SW 1271 (cell line): ENCODE measurements at regions not wholly inside any gene's neighbourhood (a gene's known extent, or its start where the extent isn't known, plus 50 kb on each side); places are given as distances from the start of the nearest gene placed in this dataset.
A peak's percentile ranks its signal among the peaks of the same experiment; 100 is the strongest.

Source experiments
- DNase-seq, 2 experiments: peaks; one replicate each; lab custom pipeline; 2025; lab: John Stamatoyannopoulos, UW

DNA sequence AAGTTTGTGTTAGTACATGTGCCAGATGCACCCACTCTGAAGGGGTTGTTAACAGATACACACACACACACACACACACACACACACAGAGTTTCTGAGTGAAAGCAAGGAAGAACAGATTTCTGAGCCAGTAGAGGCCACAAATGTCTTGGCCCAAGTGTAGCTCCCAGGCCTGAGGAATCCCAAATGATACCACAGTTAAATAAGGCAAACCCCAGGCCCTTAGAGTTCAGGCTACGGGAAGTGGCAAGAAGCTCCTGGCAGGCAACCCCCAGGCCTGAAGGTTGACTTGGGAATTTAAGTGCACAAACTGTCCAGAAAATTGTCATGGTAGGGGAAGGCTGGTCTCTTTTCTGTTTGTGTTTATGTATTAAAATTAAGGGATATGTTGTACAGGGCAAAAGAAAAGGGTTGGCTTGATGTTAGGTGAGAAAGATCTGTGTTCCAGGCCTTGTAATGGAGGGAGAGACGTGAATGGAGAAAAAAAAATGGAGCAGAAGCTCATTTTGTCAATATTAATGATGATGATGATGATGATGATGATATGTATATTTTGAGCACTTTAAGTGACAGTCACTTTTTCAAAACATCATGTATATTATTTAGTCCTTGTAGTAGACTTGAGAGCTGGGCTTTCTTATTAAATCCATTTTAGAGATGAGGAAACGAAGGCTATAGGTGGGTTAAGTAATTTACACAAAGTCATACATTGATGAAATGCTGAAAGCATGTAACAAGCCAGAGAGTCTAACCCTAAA, 317.0 kb upstream of the JAG1 start:
- DNase-seq, result no peak

DNA sequence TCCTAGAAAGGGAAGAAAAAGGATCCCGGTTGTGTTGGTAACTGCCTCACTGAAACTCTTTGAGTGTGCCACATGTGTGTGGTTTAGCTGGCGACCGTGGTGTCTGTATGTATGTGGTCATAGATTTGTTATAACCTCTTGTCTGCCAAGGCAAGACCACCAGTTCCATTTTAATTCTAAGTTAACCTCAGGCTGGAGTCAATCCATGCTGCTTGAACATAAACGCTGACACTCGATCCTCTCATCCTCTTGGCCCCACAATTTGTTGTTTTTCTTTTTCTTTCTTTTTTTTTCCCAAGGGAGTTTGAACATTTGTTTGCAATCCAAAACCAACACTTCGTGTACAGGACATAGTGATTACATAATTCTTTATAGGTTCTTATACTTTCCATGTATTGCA, 318.9 kb upstream of the JAG1 start:
- DNase-seq, result no peak

DNA sequence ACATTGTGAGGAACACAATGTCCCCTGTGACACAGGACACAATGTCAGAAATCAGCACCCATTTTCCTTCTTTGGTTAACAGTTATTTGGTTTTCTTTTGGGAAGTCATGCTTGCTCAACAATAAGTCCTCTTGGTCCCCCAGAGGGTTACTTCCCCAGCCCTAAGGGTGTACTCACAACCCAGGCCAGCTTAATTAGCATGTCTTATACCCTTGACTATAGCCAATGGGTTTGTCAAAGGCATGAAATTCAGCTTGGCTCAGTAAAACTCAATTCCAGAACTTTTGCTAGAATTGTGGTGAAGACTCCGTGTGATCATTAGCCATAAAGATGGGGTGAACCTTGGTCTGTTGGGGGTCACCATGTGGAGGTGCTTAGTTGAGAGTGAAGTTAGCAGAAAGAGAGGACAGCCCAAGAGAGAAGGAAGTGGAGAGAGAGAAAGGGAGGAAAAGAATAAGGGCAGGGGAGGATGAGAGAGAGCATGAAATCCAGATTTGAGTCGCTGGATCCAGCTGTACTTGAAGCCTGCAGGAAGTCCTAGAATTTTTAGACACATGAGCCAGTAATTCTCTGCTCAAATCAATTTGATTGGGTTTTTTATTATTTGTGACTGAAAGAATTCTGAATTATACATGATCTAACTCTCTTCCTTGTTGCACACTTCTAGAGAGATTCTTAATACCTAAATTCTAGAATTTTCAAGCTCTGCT, 321.3 kb upstream of the JAG1 start:
- DNase-seq, result no peak

DNA sequence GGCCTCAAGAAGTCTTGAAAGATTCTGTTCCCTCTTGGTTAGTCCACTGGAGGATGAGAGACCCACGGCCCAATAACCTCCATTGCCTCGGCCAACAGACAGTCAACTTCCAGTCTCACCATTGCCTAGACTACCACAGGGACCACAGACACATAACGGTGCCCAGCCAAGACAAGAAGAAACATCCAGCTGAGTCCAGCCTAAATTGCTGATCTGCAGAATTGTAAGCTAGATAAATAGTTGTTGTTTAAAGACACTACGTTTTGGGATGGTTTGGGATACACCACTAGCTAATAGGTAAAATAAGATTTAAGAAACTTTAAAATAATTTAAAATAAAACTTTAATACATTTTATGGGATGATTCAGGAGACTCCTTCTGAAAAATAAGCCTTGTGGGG, 324.7 kb upstream of the JAG1 start:
- DNase-seq, result no peak

DNA sequence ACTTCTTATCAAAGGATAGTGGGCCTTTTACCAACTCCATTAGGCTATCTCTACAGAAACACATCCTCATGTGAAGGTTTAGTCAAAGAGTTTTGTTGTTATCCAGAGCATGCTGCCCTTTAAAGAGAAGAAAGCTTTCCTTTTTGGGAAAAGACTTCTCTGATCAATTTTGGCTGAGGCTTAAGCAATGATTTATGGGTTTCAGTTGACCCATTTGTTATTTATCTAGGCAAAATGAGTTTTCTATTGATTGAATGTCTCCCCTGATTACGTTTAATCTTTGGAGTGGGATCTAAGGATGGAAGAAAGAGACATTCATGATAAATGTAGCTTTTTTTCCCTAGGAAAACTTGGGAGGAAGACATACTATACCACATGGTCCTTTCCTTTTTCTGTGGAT, 326.6 kb upstream of the JAG1 start:
- DNase-seq, result no peak

DNA sequence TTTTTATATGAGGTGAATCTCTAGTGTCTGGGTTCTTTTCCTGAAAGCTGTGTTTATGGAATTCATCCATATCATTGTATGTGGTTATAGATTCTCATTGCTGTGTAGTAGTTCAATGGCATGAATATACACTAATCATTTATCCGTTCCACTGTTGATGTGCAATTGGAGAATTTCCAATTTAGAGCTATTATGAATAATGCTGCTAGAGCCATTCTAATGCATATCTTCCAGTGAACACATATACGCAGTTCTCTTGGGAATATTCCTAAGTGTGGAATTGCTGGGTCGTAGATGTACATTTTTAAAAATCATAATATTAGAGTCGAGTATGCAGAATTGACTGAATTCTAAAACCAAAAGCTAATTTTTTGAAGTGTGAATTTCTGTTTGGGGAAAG, 327.5 kb upstream of the JAG1 start:
- no peak for DNase-seq

DNA sequence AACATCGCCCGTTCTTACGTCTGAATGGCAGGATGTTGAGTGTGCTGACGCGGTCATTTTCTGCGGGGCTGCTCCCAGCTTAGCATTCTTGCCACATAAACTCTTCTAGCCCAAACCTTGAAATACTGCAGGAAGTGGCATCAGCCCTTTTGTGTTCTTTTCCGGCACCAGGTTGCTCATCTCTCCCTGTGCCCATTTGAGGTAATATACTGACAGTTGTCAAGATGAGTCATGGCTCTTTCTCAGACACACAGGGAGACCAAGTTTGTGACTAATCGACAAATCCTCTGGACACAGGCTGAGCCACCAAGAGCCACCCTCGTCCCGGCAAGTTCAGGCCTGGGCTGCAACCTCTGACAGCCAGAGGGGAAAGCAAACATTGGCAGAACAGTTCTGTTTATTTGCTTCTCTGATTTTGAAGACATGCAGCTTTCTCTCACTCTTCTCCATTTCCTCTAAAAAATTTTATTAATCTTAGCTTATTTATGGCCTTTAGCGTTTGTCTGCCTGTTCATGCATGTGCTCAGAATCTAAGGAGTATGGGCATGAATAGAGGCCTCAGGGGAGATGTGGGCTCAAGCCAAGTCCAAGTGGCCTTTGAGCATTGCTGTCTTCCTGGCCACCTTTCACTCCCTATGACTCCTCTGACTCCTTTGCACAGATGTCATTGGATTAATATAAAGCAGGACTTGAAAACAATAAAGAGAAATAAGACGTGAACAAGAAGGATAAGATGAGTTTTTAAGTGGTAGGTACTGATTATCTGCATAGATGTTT, 328.2 kb upstream of the JAG1 start:
- DNase-seq, result peak; percentile 95 to 96

DNA sequence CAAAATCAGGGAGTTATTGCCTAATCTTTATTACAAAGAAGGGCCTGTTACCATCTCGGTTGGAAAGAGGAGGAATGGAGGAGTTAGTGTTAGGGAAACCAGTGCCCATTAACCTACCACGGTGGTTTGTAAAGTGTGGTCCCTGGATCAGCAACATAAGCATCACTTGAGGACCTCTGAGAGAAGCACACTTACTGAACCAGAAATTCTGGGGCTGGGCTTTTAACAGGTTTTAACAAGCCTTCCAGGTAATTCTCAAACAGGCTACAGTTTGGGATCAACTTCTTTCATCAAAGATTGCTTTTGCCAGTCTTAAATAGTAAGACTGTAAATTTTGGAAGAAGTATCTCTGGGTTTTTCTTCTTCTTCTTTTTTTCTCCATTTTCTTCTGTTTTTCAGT, 329.5 kb upstream of the JAG1 start:
- peak in 1 of 2 experiments; percentile 19 for DNase-seq

DNA sequence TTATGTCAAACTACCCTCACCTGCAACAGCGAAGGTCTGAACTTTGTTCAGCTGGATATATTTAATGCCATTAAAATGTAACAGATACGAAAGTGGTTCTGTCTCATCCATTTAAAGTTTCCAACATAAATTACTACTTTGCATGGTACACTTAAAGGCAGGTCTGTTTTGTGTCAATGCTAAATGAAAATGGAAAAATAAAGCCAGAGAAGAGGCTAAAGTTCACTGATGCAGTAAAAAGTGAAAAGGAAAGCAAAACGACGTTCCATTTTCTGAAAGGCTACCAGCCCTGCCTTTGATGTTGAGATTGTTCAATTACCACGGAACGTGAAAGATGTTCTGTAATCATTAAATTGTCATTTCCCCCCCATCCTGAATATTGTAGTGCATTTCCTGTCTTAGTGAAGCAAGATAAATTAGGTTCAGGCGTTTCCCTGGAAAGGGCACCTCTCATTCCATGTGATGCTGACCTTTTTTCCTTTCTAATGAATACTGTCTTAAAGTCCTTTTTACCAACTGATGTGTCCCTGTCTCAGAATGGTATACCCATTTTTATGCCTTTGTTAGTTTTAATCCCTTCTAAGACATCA, 334.7 kb upstream of the JAG1 start:
- no peak for DNase-seq

DNA sequence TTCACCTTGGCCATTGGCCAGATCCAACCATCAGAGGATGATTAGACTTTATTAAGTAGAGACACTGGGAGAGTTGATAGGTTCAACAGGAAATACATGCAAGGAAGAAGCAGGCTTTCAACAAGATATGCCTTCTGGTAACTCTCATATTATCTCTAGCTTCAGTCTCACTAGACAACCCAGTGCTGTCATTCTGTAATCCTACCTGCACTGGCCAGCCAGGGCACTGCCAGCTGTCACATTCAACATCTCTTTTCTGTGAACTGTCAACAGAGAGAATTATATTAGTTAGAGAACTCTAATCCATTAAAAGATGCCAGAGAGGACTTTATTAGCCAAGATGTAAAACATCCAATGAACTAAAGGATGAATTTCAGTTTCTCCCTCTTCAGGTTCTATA, 337.9 kb upstream of the JAG1 start:
- DNase-seq, result no peak

DNA sequence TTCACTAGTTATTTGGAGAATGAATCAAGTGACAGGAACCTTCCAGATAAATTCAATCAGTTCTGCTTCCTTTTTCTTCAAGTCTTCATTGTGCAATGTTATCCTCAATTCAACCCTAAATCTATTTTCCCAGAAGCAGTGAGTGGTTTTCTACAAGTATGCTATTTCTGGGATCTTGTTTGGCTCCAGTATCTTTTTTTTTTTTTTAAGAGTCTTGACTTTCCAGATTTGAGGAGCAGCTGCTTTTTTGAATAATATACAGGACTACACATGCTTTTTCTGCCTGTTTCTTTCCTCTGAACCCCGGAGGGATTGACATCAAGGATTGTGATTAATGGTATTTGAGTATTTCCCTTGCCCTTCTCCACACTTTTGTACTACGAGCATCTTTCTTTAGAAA, 339.2 kb upstream of the JAG1 start:
- no peak for DNase-seq

DNA sequence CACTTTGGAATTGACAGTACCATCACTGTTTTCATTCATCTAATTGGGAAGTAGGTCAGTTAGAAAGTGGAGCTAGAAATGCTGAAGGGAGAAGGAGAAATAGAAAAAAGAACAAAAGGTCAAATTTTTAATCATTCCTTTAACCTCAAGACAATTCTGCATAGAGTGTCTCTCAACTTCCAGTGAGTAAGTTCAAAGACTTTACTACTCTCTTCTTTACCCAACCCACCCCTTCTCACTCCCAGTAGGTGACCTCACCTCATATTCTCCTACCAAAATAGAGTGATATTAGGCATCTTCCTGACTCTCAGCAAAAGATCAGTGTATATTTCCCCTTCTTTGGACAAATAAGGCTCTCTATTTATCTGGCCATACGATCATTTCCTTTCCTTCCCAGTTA, 340.0 kb upstream of the JAG1 start:
- DNase-seq, result no peak

DNA sequence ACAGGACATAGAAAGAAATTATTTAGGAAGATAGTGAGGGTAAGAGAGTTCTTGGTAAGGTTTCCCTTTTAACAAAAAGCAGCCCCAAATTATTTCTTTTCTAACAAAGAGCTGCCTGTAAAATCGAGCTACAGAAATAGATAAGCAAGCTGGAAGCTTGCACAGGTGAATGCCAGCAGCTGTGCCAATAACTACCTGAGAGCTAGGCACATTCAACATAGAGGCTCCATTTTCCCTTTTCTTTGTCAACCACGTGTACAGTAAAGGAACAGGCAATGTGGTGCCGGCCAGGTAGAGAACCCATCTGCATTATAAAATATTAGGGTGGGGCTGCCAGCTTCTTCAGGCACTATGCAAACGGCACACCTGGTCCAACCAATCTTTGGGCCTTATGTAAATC, 341.6 kb upstream of the JAG1 start:
- no peak for DNase-seq

DNA sequence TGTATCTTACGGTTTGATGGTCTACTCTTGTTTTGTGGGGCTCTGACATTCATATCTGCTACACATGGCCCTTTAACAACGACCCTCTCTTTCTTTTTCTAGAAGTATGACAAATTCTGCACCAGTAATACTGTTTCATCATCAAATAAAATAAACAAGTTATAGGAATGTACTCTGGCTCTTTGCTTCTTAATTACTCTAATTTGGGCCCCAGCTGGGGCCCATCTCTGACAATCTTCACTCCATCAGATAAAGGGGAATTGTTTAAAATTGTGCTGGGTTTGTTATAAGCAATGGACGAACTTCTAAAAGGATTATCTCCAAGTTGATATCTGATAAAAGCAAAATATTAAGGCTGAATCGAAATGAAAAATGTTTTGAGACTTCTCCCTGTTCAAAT, 343.6 kb upstream of the JAG1 start:
- DNase-seq, result no peak

DNA sequence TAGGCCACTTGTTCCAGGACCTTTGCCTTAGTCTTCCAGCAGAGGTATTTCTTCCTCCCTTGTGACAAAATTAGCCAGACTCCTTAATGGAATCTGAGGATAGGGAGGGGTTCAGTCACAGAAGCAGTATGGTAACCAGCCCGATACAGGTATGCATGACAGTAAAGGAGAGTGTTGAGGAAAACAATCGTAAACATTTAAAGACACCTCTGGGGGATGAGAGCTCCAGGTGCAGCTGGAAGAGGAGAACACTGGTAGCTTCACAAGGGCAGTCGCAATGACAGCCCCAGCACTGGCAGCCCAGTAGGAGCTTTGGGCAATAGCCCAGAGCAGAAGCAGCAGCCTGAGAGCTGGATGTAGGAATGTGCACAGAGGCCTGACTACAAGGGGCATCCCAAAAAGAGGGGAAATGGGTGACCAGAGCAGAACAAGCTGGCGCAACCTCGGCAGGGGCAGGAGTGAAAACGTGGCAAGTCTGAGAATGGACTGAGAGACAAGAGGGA, 344.9 kb upstream of the JAG1 start:
- no peak for DNase-seq

DNA sequence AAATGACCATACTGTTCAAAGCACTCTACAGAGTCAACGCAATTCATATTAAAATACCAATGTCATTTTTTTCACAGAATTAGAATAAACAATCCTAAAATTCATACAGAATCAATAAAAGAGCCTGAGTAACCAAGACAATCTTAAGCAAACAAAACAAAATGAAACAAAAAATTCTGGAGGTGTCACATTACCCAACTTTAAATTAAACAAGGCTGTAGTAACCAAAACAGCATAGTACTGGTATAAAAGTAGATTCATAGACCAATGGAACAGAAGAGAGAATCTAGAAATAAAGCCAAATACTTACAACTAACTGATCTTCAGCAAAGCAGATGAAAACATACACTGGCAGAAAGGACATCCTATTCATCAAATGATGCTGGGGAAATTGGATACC, 346.9 kb upstream of the JAG1 start:
- DNase-seq, result no peak

DNA sequence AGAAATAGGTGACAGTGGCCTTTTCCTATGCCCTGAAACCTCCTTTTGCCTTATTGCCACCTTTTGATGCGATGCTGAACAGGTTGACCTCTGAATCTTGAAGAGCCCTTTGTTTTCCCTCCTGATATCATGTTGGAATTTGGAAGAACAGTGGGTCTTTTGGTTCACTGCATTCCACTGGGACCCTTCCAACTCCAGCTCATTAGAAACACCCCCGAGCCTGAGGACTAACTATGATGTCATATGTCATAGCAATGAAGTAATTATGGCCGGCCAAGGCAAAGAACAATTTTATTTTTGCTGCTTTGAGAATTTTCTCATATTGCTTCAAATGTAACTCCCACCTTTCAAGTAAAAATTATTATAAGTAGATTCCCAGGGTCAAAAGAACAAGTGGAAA, 353.4 kb upstream of the JAG1 start:
- no peak for DNase-seq

DNA sequence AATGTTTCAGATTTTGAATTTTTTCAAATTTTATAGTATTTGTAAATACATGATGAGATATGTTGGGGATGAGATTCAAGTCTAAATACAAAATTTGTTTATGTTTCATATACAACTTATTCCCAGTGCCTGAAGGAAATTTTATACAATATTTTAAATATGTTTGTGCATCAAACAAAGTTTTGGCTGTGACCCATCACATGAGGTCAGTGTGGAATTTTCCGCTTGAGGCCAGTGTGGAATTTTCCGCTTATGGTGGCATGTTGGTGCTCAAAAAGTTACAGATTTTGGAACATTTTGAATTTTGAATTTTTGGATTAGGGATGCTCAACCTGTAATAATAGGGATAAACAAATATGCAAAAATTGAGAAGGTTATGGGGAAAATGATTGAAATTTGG, 356.6 kb upstream of the JAG1 start:
- DNase-seq, result no peak

DNA sequence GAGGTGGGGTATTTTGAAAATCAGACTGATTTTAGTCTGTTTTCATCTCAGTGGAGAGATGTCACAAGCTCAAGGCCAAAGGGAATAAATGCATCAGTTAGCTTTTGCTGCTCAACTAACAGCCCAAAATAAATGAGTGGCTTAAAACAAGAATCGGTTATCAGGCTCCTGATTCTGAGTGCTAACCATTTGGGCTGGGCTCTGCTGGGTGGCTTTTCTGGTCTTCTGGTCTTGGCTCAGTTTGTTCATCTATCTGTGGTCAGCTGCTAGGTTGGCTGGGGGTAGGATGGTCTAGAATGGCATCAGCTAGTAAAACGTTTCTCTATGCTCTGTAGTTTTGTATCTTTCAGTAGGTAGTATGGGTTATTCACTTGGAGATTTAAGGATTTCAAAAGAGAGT, 357.5 kb upstream of the JAG1 start:
- DNase-seq, result no peak

DNA sequence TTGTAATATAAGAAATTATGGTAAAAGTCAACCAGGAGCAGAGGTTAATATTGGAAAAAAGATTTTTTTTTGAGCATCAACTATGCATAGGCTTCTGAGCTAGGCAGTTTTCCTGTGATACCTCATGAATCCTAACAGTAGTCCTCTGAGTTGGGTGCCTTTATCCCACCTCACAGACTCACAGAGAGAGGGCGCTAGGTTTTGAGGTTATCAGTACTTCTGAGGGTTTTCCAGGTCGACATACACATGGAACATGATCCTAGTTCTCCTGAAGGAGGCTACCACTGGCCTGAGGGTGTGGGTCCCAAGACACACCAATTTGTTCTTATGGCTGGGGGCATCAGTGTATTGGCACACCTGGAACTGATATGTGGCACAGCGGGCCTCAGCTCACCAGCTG, 358.8 kb upstream of the JAG1 start:
- no peak for DNase-seq

DNA sequence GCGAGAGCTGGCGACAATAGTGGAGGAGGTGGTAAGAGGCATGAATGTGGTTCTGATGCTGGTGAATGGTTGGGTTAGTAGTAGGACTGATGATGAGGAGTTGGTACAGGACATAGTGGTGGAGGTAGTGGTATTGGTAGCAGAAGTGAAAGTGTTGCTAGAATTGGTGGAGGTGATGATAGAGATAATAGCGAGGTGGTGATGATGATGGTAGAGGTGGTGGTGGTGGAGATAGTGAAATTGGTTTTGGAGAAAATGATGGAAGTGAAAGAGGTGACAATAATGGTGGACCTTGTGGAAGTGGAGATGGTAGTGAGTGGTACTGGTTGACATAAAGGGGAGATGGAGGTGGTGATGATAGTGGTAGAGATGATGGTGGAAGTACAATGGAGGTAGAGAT, 360.2 kb upstream of the JAG1 start:
- DNase-seq, result no peak

DNA sequence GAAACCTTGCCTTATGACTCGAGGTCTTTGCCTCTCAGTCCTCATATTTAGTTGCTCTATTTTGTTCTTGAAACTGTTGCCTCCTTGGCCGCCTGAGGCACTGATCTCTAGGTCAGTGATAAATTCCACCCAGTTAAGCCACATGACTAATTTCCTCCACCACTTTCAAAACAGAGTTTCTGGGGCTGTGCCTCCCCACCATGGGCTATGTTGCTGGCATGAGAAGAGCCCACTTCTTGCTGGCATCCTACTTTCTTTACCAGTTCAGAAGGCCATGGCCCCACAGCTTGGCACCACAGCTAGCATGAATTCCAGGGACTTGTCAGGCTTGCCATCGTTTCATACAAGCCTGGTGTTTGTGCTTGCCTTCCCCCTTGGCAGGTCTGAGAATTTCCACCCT, 361.4 kb upstream of the JAG1 start:
- no peak for DNase-seq

DNA sequence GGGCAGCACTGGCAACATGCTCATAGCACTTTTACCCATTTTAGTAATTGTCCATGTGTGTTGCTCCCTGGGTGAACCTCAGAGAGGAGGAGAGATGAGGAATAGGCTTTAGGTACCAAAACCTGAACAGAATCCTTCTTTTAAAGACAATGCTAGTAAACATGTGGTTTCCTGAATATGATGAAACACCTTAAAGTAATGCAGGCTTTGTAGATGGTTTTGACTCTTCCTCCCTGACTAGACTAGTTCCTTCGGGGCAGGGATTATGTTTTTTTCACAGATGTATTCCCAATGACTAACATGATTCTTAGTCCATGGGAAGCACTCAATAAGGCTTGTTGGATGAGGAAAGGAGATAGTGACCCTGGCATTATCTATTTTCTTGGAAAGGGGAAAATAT, 367.6 kb upstream of the JAG1 start:
- DNase-seq, result no peak
